HCT116 (cell line): ENCODE measurements at regions not wholly inside any gene's neighbourhood (a gene's known extent, or its start where the extent isn't known, plus 50 kb on each side); places are given as distances from the start of the nearest gene placed in this dataset.

Experiments used
- ATAC-seq: fragments of 200-7000 bp; cut with Tn5 transposase; 2 replicates; pipeline ENCODE4 v1.9.1; 2020; ENCODE audit warnings: mild to moderate bottlenecking, moderate library complexity
- BruUV-seq: library from RNA; stranded (reverse); fragments of 400-500 nt; replicated peaks from 2 replicates; lab custom pipeline; 2021; lab: Mats Ljungman, UMichigan
- CTCF ChIA-PET: fragments of 300-600 bp; sonication (Branson Sonifier 250); formaldehyde crosslinking; loops from one replicate; lab custom pipeline; 2021; ENCODE audit warnings: antibody characterized with exemption; lab: Charles Lee
- POLR2A ChIA-PET: fragments of 300-600, 350-600 bp; sonication (Branson Sonifier 250); formaldehyde crosslinking; loops from one replicate; lab custom pipeline; 2021; ENCODE audit warnings: antibody characterized with exemption; lab: Charles Lee
- RAD21 ChIA-PET, 2 experiments: fragments of 300-600 bp; sonication (Branson Sonifier 250); formaldehyde crosslinking; loops; one replicate each; lab custom pipeline; 2023; ENCODE audit warnings: low total read pairs in 2 of 2; ENCODE audit not compliant: uncharacterized antibody in 2 of 2, unreplicated experiment in 2 of 2, low non-redundant PET in 1 of 2; lab: Charles Lee
- DNase-seq: peaks from one replicate; pipeline ENCODE4 v3.0.0-alpha.2; 2010; ENCODE audit warnings: low read depth, low spot score
- H2AFZ ChIP-seq: fragments of 200-600 bp; shearing (Covaris generic), sonication (generic); 2 replicates; pipeline ENCODE4 v1.6.1; 2017; ENCODE audit warnings: low read depth, mixed run types, mixed read lengths, antibody characterized with exemption, low read length; ENCODE audit not compliant: poor library complexity, severe bottlenecking
- H3K27ac ChIP-seq: 2 replicates; pipeline ENCODE4 v1.5.1; 2012; ENCODE audit warnings: low read depth, low read length
- H3K27me3 ChIP-seq: fragments of 200-600 bp; sonication (generic); 2 replicates; pipeline ENCODE4 v1.6.1; 2016; ENCODE audit warnings: mixed run types, low read length, mixed read lengths; ENCODE audit not compliant: insufficient read depth
- H3K36me3 ChIP-seq, 2 experiments: fragments of 200-500 bp in 1 of 2; fragments of 200-600 bp in 1 of 2; sonication (Bioruptor generic) in 1 of 2; sonication (generic) in 1 of 2; 2 replicates each; pipeline versions ENCODE4 v1.5.1 to v1.6.1; 2014 to 2016; ENCODE audit warnings: low read length in 2 of 2, inconsistent platforms in 1 of 2, mixed read lengths in 1 of 2, mixed run types in 1 of 2; ENCODE audit not compliant: insufficient read depth in 2 of 2, control insufficient read depth in 1 of 2
- H3K4me1 ChIP-seq, 2 experiments: fragments of 200-600 bp in 1 of 2; sonication (generic) in 1 of 2; 2 replicates each; pipeline versions ENCODE4 v1.5.1 to v1.6.1; 2012 to 2017; ENCODE audit warnings: low read length in 2 of 2, inconsistent platforms in 1 of 2, mild to moderate bottlenecking in 1 of 2, mixed read lengths in 1 of 2, mixed run types in 1 of 2, moderate library complexity in 1 of 2; ENCODE audit not compliant: insufficient read depth in 2 of 2, control insufficient read depth in 1 of 2
- H3K4me2 ChIP-seq: fragments of 200-600 bp; sonication (generic); 2 replicates; pipeline ENCODE4 v1.6.1; 2017; ENCODE audit warnings: mixed run types, low read length, mixed read lengths
- H3K4me3 ChIP-seq, 2 experiments: fragments of 200-600 bp in 1 of 2; sonication (generic) in 1 of 2; replicated peaks in 1 of 2; 2 replicates each; pipeline ENCODE4 v1.5.1; 2011 to 2016; ENCODE audit warnings: low read length in 2 of 2, control low read depth in 1 of 2, low read depth in 1 of 2, mild to moderate bottlenecking in 1 of 2, mixed read lengths in 1 of 2, mixed run types in 1 of 2
- H3K79me2 ChIP-seq: fragments of 200-600 bp; sonication (generic); 2 replicates; pipeline ENCODE4 v1.6.1; 2017; ENCODE audit warnings: mild to moderate bottlenecking, mixed run types, low read length, moderate library complexity, mixed read lengths; ENCODE audit not compliant: insufficient read depth
- H3K9ac ChIP-seq: fragments of 200-600 bp; sonication (generic); 2 replicates; pipeline ENCODE4 v1.6.1; 2016; ENCODE audit warnings: low read length, mixed read lengths
- H3K9me2 ChIP-seq: fragments of 200-600 bp; sonication (generic), shearing (Covaris generic); 2 replicates; pipeline ENCODE4 v1.6.1; 2017; ENCODE audit warnings: mixed run types, mild to moderate bottlenecking, moderate library complexity; ENCODE audit not compliant: insufficient read depth
- H3K9me3 ChIP-seq, 2 experiments: fragments of 200-500 bp in 1 of 2; fragments of 200-600 bp in 1 of 2; sonication (Bioruptor generic) in 1 of 2; sonication (generic) in 1 of 2; 2 replicates each; pipeline ENCODE4 v1.6.1; 2014 to 2017; ENCODE audit warnings: low read length in 2 of 2, mixed read lengths in 2 of 2, inconsistent platforms in 1 of 2, low read depth in 1 of 2, mild to moderate bottlenecking in 1 of 2, mixed run types in 1 of 2, moderate library complexity in 1 of 2; ENCODE audit not compliant: control insufficient read depth in 1 of 2, insufficient read depth in 1 of 2
- H4K20me1 ChIP-seq: fragments of 200-600 bp; sonication (generic), shearing (Covaris generic); 2 replicates; pipeline ENCODE4 v1.6.1; 2017; ENCODE audit warnings: mixed run types, mild to moderate bottlenecking, moderate library complexity; ENCODE audit not compliant: insufficient read depth
- CBX3 ChIP-seq: IDR thresholded peaks from 2 replicates; pipeline ENCODE4 v1.6.1; 2012; ENCODE audit warnings: low read depth
- EGR1 ChIP-seq: IDR thresholded peaks from 2 replicates; pipeline ENCODE4 v1.6.1; 2012; ENCODE audit warnings: low read depth
- EZH2phosphoT487 ChIP-seq: fragments of 200-600 bp; IDR thresholded peaks from 2 replicates; pipeline ENCODE4 v1.6.1; 2018; ENCODE audit warnings: antibody characterized with exemption, borderline replicate concordance
- JUND ChIP-seq: IDR thresholded peaks from 2 replicates; pipeline ENCODE4 v1.6.1; 2012
- RAD21 ChIP-seq: IDR thresholded peaks from 2 replicates; pipeline ENCODE4 v1.6.1; 2012; ENCODE audit warnings: low read depth, mild to moderate bottlenecking
- YY1 ChIP-seq: IDR thresholded peaks from 2 replicates; pipeline ENCODE4 v1.6.1; 2011; ENCODE audit warnings: low read length, low read depth, moderate library complexity, mild to moderate bottlenecking; ENCODE audit not compliant: insufficient replicate concordance; ENCODE audit errors: extremely low read depth
- ZFX ChIP-seq: fragments of 450-650 bp; IDR thresholded peaks from 2 replicates; pipeline ENCODE4 v1.6.1; 2017
- intact Hi-C: fragments of 100-400 bp; cut with micrococcal nuclease; formaldehyde crosslinking; loops from 2 replicates; pipeline ENCODE4 v1.10.0; 2022

- no peaks in the 10 kb centered on the region for H3K27me3 ChIP-seq
- no peaks in the 10 kb centered on the region for H4K20me1 ChIP-seq
- RAD21 ChIA-PET = no interaction called here
- H3K4me1 ChIP-seq = no peaks in the 10 kb centered on the region
- no peak overlapping the region for H3K4me2 ChIP-seq
- intact Hi-C loops = loop anchor here (10.0 kb wide), 1 partner anchor 287 kb away; no protein-coding TSS in a partner anchor
- H2AFZ ChIP-seq = no peak overlapping the region
- no peak for TF ChIP-seq ZFX
- TF ChIP-seq, all 23 proteins: peak for 0
- no TSS peak for BruUV-seq
- Histone ChIP-seq H3K9me3 (no peaks in the 10 kb centered on the region), H3K9me2 (no peaks in the 10 kb centered on the region), H3K36me3 (no peaks in the 10 kb centered on the region), H3K4me3 (no peak overlapping the region), H3K27ac (no peak overlapping the region), H3K9ac (no peak overlapping the region), H3K79me2 (no peaks in the 10 kb centered on the region)
- ChIA-PET POLR2A (no interaction called here), CTCF (no interaction called here)
- no peak for DNase-seq
- ATAC-seq = no peak
These were observed 101.7 kb upstream of the FN1 start for GRCh38 chr2:215537611-215538010.

- no peak overlapping the region for H3K27ac ChIP-seq
- no peak overlapping the region for H3K4me3 ChIP-seq
- no peaks in the 10 kb centered on the region for H3K27me3 ChIP-seq
- CTCF ChIA-PET = no interaction called here
- no peak for ATAC-seq
- no peaks in the 10 kb centered on the region for H4K20me1 ChIP-seq
- no peaks in the 10 kb centered on the region for H3K4me1 ChIP-seq
- no peak overlapping the region for H2AFZ ChIP-seq
- no peak overlapping the region for H3K9ac ChIP-seq
- no peaks in the 10 kb centered on the region for H3K79me2 ChIP-seq
- DNase-seq = no peak
- no peaks in the 10 kb centered on the region for H3K9me2 ChIP-seq
- intact Hi-C loops = loop anchor here (10.0 kb wide), 1 partner anchor 288 kb away; no protein-coding TSS in a partner anchor
- no TSS peak for BruUV-seq
- POLR2A ChIA-PET = no interaction called here
- RAD21 ChIA-PET = no interaction called here
- H3K36me3 ChIP-seq = no peaks in the 10 kb centered on the region
- no peak for TF ChIP-seq ZFX
- no peak for TF ChIP-seq RAD21
- TF ChIP-seq EGR1 = no peak
- no peak for TF ChIP-seq CBX3
- TF ChIP-seq EZH2phosphoT487 = no peak
- TF ChIP-seq JUND = no peak
- TF ChIP-seq YY1 = no peak
- H3K9me3 ChIP-seq = no peaks in the 10 kb centered on the region
- no peak overlapping the region for H3K4me2 ChIP-seq
These were observed 100.6 kb upstream of the FN1 start for GRCh38 chr2:215536510-215536909.
